ENCODE measurements at regions not wholly inside any gene's neighbourhood (a gene's known extent, or its start where the extent isn't known, plus 50 kb on each side); places are given as distances from the start of the nearest gene placed in this dataset.

DNA sequence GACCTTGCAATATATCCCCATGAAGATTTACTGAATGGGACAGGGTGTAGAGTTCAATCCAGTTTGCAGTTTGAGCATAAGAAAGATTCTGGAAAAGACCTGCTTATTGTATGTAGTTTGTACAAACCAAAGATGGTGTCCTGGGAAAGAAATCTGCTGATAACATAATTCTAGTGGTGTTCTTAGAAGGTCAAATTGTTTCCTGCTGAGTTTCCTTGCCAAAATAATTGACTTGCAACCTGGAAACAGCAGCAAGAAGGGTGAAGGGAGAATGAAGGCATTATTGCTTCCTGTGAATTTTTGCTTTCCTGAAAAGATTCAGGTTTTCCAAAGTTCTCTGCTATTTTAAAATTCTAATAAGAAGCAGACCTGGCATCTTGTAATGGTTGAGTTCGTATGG, 222.9 kb downstream of the KIF20B start:
- peak overlapping the region; percentile 46 for H3K4me2 ChIP-seq (ENCODE audit: control insufficient read depth, extremely low read depth, insufficient read depth, low read depth, low read length)
- H2AFZ ChIP-seq (ENCODE audit: control insufficient read depth, low read length), result peak overlapping the region; percentile 36
- DNase-seq (ENCODE audit: low read depth, low spot score) (no peak), FAIRE-seq (no peak)
- H3K27me3 ChIP-seq (ENCODE audit: control insufficient read depth, extremely low read depth, insufficient read depth, low read length), result no peaks in the 10 kb centered on the region
- H3K4me1 ChIP-seq (ENCODE audit: control insufficient read depth, extremely low read depth, insufficient read depth, low read length), result peaks cover 56% of the 10 kb centered on the region
- no peak overlapping the region for H3K4me3 ChIP-seq (ENCODE audit: control insufficient read depth in 2 of 3, extremely low read depth in 1 of 3, insufficient read depth in 2 of 3, low read depth in 1 of 3, low read length in 3 of 3)
- no peaks in the 10 kb centered on the region for H3K79me2 ChIP-seq (ENCODE audit: control insufficient read depth, insufficient read depth, low read length)
- no peaks in the 10 kb centered on the region for H4K20me1 ChIP-seq (ENCODE audit: control insufficient read depth, extremely low read depth, insufficient read depth, low read length)
- no peak overlapping the region for H3K9ac ChIP-seq (ENCODE audit: control insufficient read depth, extremely low read depth, insufficient read depth, low read length)
- TF ChIP-seq, protein P1, sequence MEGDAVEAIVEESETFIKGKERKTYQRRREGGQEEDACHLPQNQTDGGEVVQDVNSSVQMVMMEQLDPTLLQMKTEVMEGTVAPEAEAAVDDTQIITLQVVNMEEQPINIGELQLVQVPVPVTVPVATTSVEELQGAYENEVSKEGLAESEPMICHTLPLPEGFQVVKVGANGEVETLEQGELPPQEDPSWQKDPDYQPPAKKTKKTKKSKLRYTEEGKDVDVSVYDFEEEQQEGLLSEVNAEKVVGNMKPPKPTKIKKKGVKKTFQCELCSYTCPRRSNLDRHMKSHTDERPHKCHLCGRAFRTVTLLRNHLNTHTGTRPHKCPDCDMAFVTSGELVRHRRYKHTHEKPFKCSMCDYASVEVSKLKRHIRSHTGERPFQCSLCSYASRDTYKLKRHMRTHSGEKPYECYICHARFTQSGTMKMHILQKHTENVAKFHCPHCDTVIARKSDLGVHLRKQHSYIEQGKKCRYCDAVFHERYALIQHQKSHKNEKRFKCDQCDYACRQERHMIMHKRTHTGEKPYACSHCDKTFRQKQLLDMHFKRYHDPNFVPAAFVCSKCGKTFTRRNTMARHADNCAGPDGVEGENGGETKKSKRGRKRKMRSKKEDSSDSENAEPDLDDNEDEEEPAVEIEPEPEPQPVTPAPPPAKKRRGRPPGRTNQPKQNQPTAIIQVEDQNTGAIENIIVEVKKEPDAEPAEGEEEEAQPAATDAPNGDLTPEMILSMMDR (optimal IDR thresholded peaks at IDR 0.05 in 1 of 3, IDR thresholded peaks at IDR 0.05 in 1 of 3, conservative IDR thresholded peaks at IDR 0.05 in 1 of 3; ENCODE audit: extremely low read depth in 1 of 3, insufficient read depth in 2 of 3, low read length in 3 of 3), result no peak
- TF ChIP-seq EZH2 (IDR thresholded peaks at IDR 0.05; ENCODE audit: low read length), result no peak
- no peaks in the 10 kb centered on the region for H3K36me3 ChIP-seq (ENCODE audit: control insufficient read depth in 2 of 2, extremely low read depth in 1 of 2, insufficient read depth in 2 of 2, low read length in 2 of 2)
- no peaks in the 10 kb centered on the region for H3K9me1 ChIP-seq (ENCODE audit: control insufficient read depth, extremely low read depth, insufficient read depth, low read length)
- no peaks in the 10 kb centered on the region for H3K9me3 ChIP-seq (ENCODE audit: control insufficient read depth, low read depth, low read length)
- dilution Hi-C loops (cut with MboI; ENCODE audit: extremely low pct_ligation_motif_present, low sequenced_read_pairs), result no loop called here
- peak overlapping the region; percentile 21 for H3K27ac ChIP-seq (ENCODE audit: control insufficient read depth, insufficient read depth, low read length)

DNA sequence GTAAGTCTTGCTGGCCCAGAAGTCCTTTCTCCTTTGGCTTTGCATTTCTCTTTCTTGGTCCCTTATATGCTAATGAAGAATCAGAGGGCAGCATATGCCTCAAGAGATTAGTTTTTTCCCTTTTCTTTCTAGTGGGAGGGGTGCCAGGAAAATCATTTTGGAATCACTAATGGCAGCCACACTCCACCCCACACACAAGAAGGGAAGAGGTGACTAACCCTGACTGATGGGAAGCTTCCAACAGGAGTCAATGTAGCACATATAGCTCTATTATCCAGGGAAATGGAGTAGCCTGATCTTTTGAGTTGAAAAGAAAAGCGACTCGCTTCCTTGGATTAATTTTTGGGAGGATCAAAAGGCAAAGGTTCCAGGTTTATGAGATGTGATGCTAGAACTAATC, 225.3 kb downstream of the KIF20B start:
- TF ChIP-seq, protein P1 (optimal IDR thresholded peaks at IDR 0.05 in 1 of 3, IDR thresholded peaks at IDR 0.05 in 1 of 3, conservative IDR thresholded peaks at IDR 0.05 in 1 of 3; ENCODE audit: extremely low read depth in 1 of 3, insufficient read depth in 2 of 3, low read length in 3 of 3), result no peak
- no peak for TF ChIP-seq EZH2 (IDR thresholded peaks at IDR 0.05; ENCODE audit: low read length)
- Histone ChIP-seq H3K27ac (ENCODE audit: control insufficient read depth, insufficient read depth, low read length) (no peak overlapping the region), H3K4me3 (ENCODE audit: control insufficient read depth in 2 of 3, extremely low read depth in 1 of 3, insufficient read depth in 2 of 3, low read depth in 1 of 3, low read length in 3 of 3) (no peak overlapping the region), H3K9me3 (ENCODE audit: control insufficient read depth, low read depth, low read length) (no peaks in the 10 kb centered on the region), H3K4me2 (ENCODE audit: control insufficient read depth, extremely low read depth, insufficient read depth, low read depth, low read length) (no peak overlapping the region), H3K9ac (ENCODE audit: control insufficient read depth, extremely low read depth, insufficient read depth, low read length) (no peak overlapping the region), H3K79me2 (ENCODE audit: control insufficient read depth, insufficient read depth, low read length) (no peaks in the 10 kb centered on the region), H3K4me1 (ENCODE audit: control insufficient read depth, extremely low read depth, insufficient read depth, low read length) (peaks cover 32% of the 10 kb centered on the region), H3K9me1 (ENCODE audit: control insufficient read depth, extremely low read depth, insufficient read depth, low read length) (no peaks in the 10 kb centered on the region), H3K27me3 (ENCODE audit: control insufficient read depth, extremely low read depth, insufficient read depth, low read length) (no peaks in the 10 kb centered on the region), H4K20me1 (ENCODE audit: control insufficient read depth, extremely low read depth, insufficient read depth, low read length) (no peaks in the 10 kb centered on the region), H3K36me3 (ENCODE audit: control insufficient read depth in 2 of 2, extremely low read depth in 1 of 2, insufficient read depth in 2 of 2, low read length in 2 of 2) (no peaks in the 10 kb centered on the region), H2AFZ (ENCODE audit: control insufficient read depth, low read length) (peak overlapping the region; percentile 7)
- no peak for DNase-seq (ENCODE audit: low read depth, low spot score)
- dilution Hi-C loops (cut with MboI; ENCODE audit: extremely low pct_ligation_motif_present, low sequenced_read_pairs), result no loop called here
- FAIRE-seq, result peak; percentile 82
